H9 (cell line): ENCODE measurements at regions not wholly inside any gene's neighbourhood (a gene's known extent, or its start where the extent isn't known, plus 50 kb on each side); places are given as distances from the start of the nearest gene placed in this dataset.

Experiments
- DNase-seq: peaks from one replicate; pipeline ENCODE4 v3.0.0-alpha.2; 2017
- H2AFZ ChIP-seq: one replicate; pipeline ENCODE4 v1.6.1; 2013; ENCODE audit warnings: mild to moderate bottlenecking, low read length, control low read depth, moderate library complexity
- H2AK5ac ChIP-seq: 2 replicates; pipeline ENCODE4 v1.6.1; 2013; ENCODE audit warnings: low read length, control low read depth, mixed read lengths; ENCODE audit not compliant: insufficient read length
- H2BK120ac ChIP-seq: one replicate; pipeline ENCODE4 v1.6.1; 2013; ENCODE audit warnings: low read depth, mild to moderate bottlenecking, low read length, control low read depth, inconsistent platforms; ENCODE audit not compliant: poor library complexity, severe bottlenecking
- H2BK12ac ChIP-seq: 2 replicates; pipeline ENCODE4 v1.6.1; 2013; ENCODE audit warnings: low read length, control low read depth, mixed read lengths, low read depth; ENCODE audit not compliant: insufficient read length
- H2BK15ac ChIP-seq: 2 replicates; pipeline ENCODE4 v1.6.1; 2013; ENCODE audit warnings: low read depth, low read length, control low read depth
- H2BK20ac ChIP-seq: one replicate; pipeline ENCODE4 v1.6.1; 2013; ENCODE audit warnings: low read depth, mild to moderate bottlenecking, low read length, control low read depth, inconsistent platforms; ENCODE audit not compliant: poor library complexity, severe bottlenecking
- H2BK5ac ChIP-seq: 2 replicates; pipeline ENCODE4 v1.6.1; 2013; ENCODE audit warnings: low read length, control low read depth, mixed read lengths; ENCODE audit not compliant: insufficient read length
- H3K14ac ChIP-seq: 2 replicates; pipeline ENCODE4 v1.6.1; 2013; ENCODE audit warnings: low read length, control low read depth; ENCODE audit not compliant: insufficient read depth
- H3K18ac ChIP-seq: 2 replicates; pipeline ENCODE4 v1.6.1; 2013; ENCODE audit warnings: low read depth, mild to moderate bottlenecking, mixed read lengths, low read length, control low read depth; ENCODE audit not compliant: insufficient read length
- H3K23ac ChIP-seq: 2 replicates; pipeline ENCODE4 v1.6.1; 2013; ENCODE audit warnings: low read length, control low read depth, mixed read lengths, low read depth; ENCODE audit not compliant: insufficient read length
- H3K23me2 ChIP-seq: 2 replicates; pipeline ENCODE4 v1.6.1; 2013; ENCODE audit warnings: low read depth, mild to moderate bottlenecking, mixed read lengths, low read length, control low read depth; ENCODE audit not compliant: insufficient read length, poor library complexity, severe bottlenecking
- H3K27ac ChIP-seq: 2 replicates; pipeline ENCODE4 v1.5.1; 2013; ENCODE audit warnings: low read length, control low read depth, mixed read lengths, low read depth; ENCODE audit not compliant: insufficient read length
- H3K27me3 ChIP-seq: 2 replicates; pipeline ENCODE4 v1.6.1; 2013; ENCODE audit warnings: low read length, control low read depth, inconsistent platforms; ENCODE audit not compliant: insufficient read depth
- H3K4ac ChIP-seq: 2 replicates; pipeline ENCODE4 v1.6.1; 2013; ENCODE audit warnings: low read depth, mild to moderate bottlenecking, control low read depth, inconsistent platforms, low read length, moderate library complexity
- H3K4me1 ChIP-seq: 2 replicates; pipeline ENCODE4 v1.6.1; 2013; ENCODE audit warnings: low read length, control low read depth, inconsistent platforms; ENCODE audit not compliant: insufficient read depth
- H3K4me2 ChIP-seq: 2 replicates; pipeline ENCODE4 v1.6.1; 2013; ENCODE audit warnings: low read length, control low read depth, mixed read lengths; ENCODE audit not compliant: insufficient read length, insufficient read depth
- H3K56ac ChIP-seq: 2 replicates; pipeline ENCODE4 v1.6.1; 2013; ENCODE audit warnings: low read depth, mild to moderate bottlenecking, mixed read lengths, low read length, control low read depth; ENCODE audit not compliant: insufficient read length
- H3K79me1 ChIP-seq: 2 replicates; pipeline ENCODE4 v1.6.1; 2013; ENCODE audit warnings: low read depth, mild to moderate bottlenecking, moderate library complexity, low read length, control low read depth, inconsistent platforms; ENCODE audit not compliant: insufficient read depth, poor library complexity, severe bottlenecking
- H3K79me2 ChIP-seq: 2 replicates; pipeline ENCODE4 v1.6.1; 2013; ENCODE audit warnings: low read length, control low read depth, inconsistent platforms; ENCODE audit not compliant: insufficient read depth
- H3K9ac ChIP-seq: 2 replicates; pipeline ENCODE4 v1.6.1; 2013; ENCODE audit warnings: low read length, control low read depth, mixed read lengths; ENCODE audit not compliant: insufficient read length; ENCODE audit errors: extremely low read depth
- H3K9me3 ChIP-seq: one replicate; pipeline ENCODE4 v1.6.1; 2013; ENCODE audit warnings: low read depth, low read length, inconsistent platforms; ENCODE audit not compliant: control insufficient read depth
- H3T11ph ChIP-seq: one replicate; pipeline ENCODE4 v1.6.1; 2013; ENCODE audit warnings: mild to moderate bottlenecking, low read length, control low read depth, inconsistent platforms
- H4K20me1 ChIP-seq: one replicate; pipeline ENCODE4 v1.6.1; 2013; ENCODE audit not compliant: control insufficient read depth, insufficient read length, insufficient read depth
- H4K5ac ChIP-seq: 2 replicates; pipeline ENCODE4 v1.6.1; 2013; ENCODE audit warnings: low read depth, mild to moderate bottlenecking, mixed read lengths, low read length, control low read depth; ENCODE audit not compliant: insufficient read length
- H4K8ac ChIP-seq: replicated peaks from 2 replicates; pipeline ENCODE4 v1.6.1; 2013; ENCODE audit warnings: low read length, control low read depth, mixed read lengths, low read depth; ENCODE audit not compliant: insufficient read length
- H4K91ac ChIP-seq: 2 replicates; pipeline ENCODE4 v1.6.1; 2013; ENCODE audit warnings: low read depth, mild to moderate bottlenecking, moderate library complexity, mixed read lengths, low read length, control low read depth; ENCODE audit not compliant: insufficient read length
- H3K27ac Mint-ChIP-seq, 3 experiments: 2 replicates in 2 of 3; 3 replicates in 1 of 3; pipeline ENCODE4 v1.8.0; 2020 to 2021; ENCODE audit warnings: mixed read lengths in 3 of 3, mild to moderate bottlenecking in 1 of 3, moderate library complexity in 1 of 3
- H3K27me3 Mint-ChIP-seq: 2 replicates; pipeline ENCODE4 v1.8.0; 2021; ENCODE audit warnings: low read depth, mild to moderate bottlenecking, moderate library complexity, mixed read lengths
- H3K36me3 Mint-ChIP-seq, 3 experiments: 2 replicates in 2 of 3; 3 replicates in 1 of 3; pipeline ENCODE4 v1.8.0; 2020 to 2021; ENCODE audit warnings: low read depth in 3 of 3, mixed read lengths in 3 of 3; ENCODE audit not compliant: insufficient read depth in 1 of 3
- H3K4me1 Mint-ChIP-seq, 2 experiments: 2 replicates each; pipeline ENCODE4 v1.8.0; 2020; ENCODE audit warnings: mixed read lengths in 2 of 2
- H3K4me3 Mint-ChIP-seq, 2 experiments: 2 replicates in 1 of 2; 3 replicates in 1 of 2; pipeline ENCODE4 v1.8.0; 2020 to 2021; ENCODE audit warnings: mild to moderate bottlenecking in 2 of 2, mixed read lengths in 2 of 2, moderate library complexity in 1 of 2
- H3K9me3 Mint-ChIP-seq, 2 experiments: 2 replicates in 1 of 2; 3 replicates in 1 of 2; pipeline ENCODE4 v1.8.0; 2020; ENCODE audit warnings: mild to moderate bottlenecking in 2 of 2, mixed read lengths in 2 of 2, moderate library complexity in 1 of 2
- WGBS: extraction: QIAGEN DNeasy Blood & Tissue Kit; methylation state at CpG from one replicate; pipeline ENCODE4 v1.1.7; 2013; ENCODE audit warnings: missing lambda C conversion rate, low lambda C conversion rate, mixed read lengths; ENCODE audit not compliant: insufficient read length; ENCODE audit errors: extremely low coverage; 5-methylcytosine and 5-hydroxymethylcytosine counted together
- TF ChIP-seq, protein P1 (sequence below): fragments of 200-600 bp; sonication (generic); conservative IDR thresholded peaks from 3 replicates; pipeline ENCODE4 v1.8.0; 2021; ENCODE audit warnings: antibody characterized with exemption, mild to moderate bottlenecking

DNA sequence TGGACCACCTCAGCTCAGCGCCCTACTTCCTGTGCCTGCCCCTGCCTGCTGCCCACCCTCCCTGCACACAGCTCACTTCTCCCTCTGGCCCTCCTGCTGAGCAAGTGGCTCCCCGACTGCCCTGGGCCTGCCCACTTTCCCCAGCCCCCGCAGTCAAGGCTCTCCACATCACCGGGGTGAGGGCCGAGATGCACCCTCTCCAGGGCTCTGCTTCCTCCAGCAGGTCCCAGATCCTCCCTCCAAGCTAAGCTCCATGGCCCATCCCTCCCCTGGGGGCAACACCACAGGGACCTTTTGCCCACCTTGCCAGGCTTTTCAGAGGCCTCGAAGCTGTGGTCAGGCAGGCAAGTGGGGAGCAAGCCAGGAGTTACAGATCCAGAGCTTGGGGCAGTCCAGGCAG lies 820.2 kb downstream of the KCNJ18 start:
- Histone ChIP-seq H3K9me3 (peaks cover 84% of the 10 kb centered on the region), H3T11ph (no peak overlapping the region), H3K14ac (no peak overlapping the region), H2AFZ (no peak overlapping the region), H3K9ac (no peak overlapping the region), H3K4me1 (no peaks in the 10 kb centered on the region), H3K23ac (no peak overlapping the region), H2BK120ac (no peak overlapping the region), H3K56ac (no peak overlapping the region), H2BK20ac (no peak overlapping the region), H2BK5ac (no peak overlapping the region), H4K5ac (no peak overlapping the region), H3K4ac (no peak overlapping the region), H2BK15ac (no peak overlapping the region), H3K23me2 (no peaks in the 10 kb centered on the region), H3K27ac (no peak overlapping the region), H3K27me3 (no peaks in the 10 kb centered on the region), H3K4me2 (no peak overlapping the region), H3K18ac (no peak overlapping the region), H4K8ac (no peak overlapping the region), H3K79me1 (no peaks in the 10 kb centered on the region), H4K20me1 (no peaks in the 10 kb centered on the region), H3K79me2 (no peaks in the 10 kb centered on the region), H2BK12ac (no peak overlapping the region), H4K91ac (no peak overlapping the region), H2AK5ac (no peak overlapping the region)
- TF ChIP-seq, protein P1, sequence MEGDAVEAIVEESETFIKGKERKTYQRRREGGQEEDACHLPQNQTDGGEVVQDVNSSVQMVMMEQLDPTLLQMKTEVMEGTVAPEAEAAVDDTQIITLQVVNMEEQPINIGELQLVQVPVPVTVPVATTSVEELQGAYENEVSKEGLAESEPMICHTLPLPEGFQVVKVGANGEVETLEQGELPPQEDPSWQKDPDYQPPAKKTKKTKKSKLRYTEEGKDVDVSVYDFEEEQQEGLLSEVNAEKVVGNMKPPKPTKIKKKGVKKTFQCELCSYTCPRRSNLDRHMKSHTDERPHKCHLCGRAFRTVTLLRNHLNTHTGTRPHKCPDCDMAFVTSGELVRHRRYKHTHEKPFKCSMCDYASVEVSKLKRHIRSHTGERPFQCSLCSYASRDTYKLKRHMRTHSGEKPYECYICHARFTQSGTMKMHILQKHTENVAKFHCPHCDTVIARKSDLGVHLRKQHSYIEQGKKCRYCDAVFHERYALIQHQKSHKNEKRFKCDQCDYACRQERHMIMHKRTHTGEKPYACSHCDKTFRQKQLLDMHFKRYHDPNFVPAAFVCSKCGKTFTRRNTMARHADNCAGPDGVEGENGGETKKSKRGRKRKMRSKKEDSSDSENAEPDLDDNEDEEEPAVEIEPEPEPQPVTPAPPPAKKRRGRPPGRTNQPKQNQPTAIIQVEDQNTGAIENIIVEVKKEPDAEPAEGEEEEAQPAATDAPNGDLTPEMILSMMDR, result no peak
- no peaks in the 10 kb centered on the region for H3K4me1 Mint-ChIP-seq
- peaks cover 5 to 16% (median 8%) of the 10 kb centered on the region in 3 experiments; a peak in 6 of 7 replicates for H3K36me3 Mint-ChIP-seq
- peaks cover 86 to 91% of the 10 kb centered on the region in 2 experiments for H3K9me3 Mint-ChIP-seq
- DNase-seq, result no peak
- H3K27ac Mint-ChIP-seq, result no peak overlapping the region
- no peak overlapping the region for H3K4me3 Mint-ChIP-seq
- H3K27me3 Mint-ChIP-seq, result no peaks in the 10 kb centered on the region; the same call in 1 of the 2 replicates
- WGBS, result no CpG with 5 or more reads among the region's 6 CpGs
